WTC11 (cell line): ENCODE measurements at regions not wholly inside any gene's neighbourhood (a gene's known extent, or its start where the extent isn't known, plus 50 kb on each side); places are given as distances from the start of the nearest gene placed in this dataset.

Experiments used
- ATAC-seq: fragments of 200-7000 bp; cut with Tn5 transposase; 2 replicates; pipeline ENCODE4 v1.10.0; 2021; ENCODE audit warnings: mild to moderate bottlenecking, moderate library complexity
- CTCF ChIA-PET: fragments of 300-600 bp; sonication (Branson Sonifier 250); formaldehyde crosslinking; loops from one replicate; lab custom pipeline; 2021; ENCODE audit warnings: antibody characterized with exemption; lab: Charles Lee
- POLR2A ChIA-PET: fragments of 350-600 bp; sonication (Branson Sonifier 250); formaldehyde crosslinking; loops from one replicate; lab custom pipeline; 2021; ENCODE audit warnings: antibody characterized with exemption; lab: Charles Lee
- DNase-seq: peaks from one replicate; pipeline ENCODE4 v3.0.0; 2021; ENCODE audit warnings: low spot score
- H3K27ac Mint-ChIP-seq: 2 replicates; pipeline ENCODE4 v1.8.0; 2021; ENCODE audit warnings: mixed read lengths
- H3K27me3 Mint-ChIP-seq: 2 replicates; pipeline ENCODE4 v1.8.0; 2021; ENCODE audit warnings: low read depth, mild to moderate bottlenecking, moderate library complexity, mixed read lengths
- H3K36me3 Mint-ChIP-seq: 2 replicates; pipeline ENCODE4 v1.8.0; 2021; ENCODE audit warnings: mixed read lengths
- H3K4me1 Mint-ChIP-seq: 2 replicates; pipeline ENCODE4 v1.8.0; 2022; ENCODE audit warnings: mixed read lengths
- H3K4me3 Mint-ChIP-seq: 2 replicates; pipeline ENCODE4 v1.8.0; 2021; ENCODE audit warnings: mild to moderate bottlenecking, moderate library complexity, mixed read lengths
- H3K9me3 Mint-ChIP-seq: 2 replicates; pipeline ENCODE4 v1.8.0; 2021; ENCODE audit warnings: mixed read lengths
- AR ChIP-seq: fragments of 250-450 bp; sonication (Bioruptor Pico); IDR thresholded peaks from 2 replicates; pipeline ENCODE4 v1.9.0; 2021; ENCODE audit warnings: mild to moderate bottlenecking
- CBFB ChIP-seq: sonication (generic); formaldehyde crosslinking; IDR thresholded peaks from 2 replicates; pipeline ENCODE4 v1.8.1; 2022; ENCODE audit warnings: mild to moderate bottlenecking, low read depth, missing genetic modification reagents
- CTCF ChIP-seq: fragments of 200-600 bp; IDR thresholded peaks from 2 replicates; pipeline ENCODE4 v1.8.0; 2022; ENCODE audit warnings: antibody characterized with exemption
- ESRRA ChIP-seq: sonication (generic); formaldehyde crosslinking; IDR thresholded peaks from 2 replicates; pipeline ENCODE4 v1.8.1; 2022; ENCODE audit warnings: mild to moderate bottlenecking, missing genetic modification reagents, borderline replicate concordance
- FOXK1 ChIP-seq: sonication (generic); formaldehyde crosslinking; IDR thresholded peaks from 2 replicates; pipeline ENCODE4 v1.8.0; 2022; ENCODE audit warnings: mild to moderate bottlenecking, moderate library complexity, missing genetic modification reagents
- IRF1 ChIP-seq: sonication (generic); formaldehyde crosslinking; IDR thresholded peaks from 2 replicates; pipeline ENCODE4 v1.8.0; 2023; ENCODE audit warnings: missing genetic modification reagents
- IRF2 ChIP-seq: sonication (generic); formaldehyde crosslinking; IDR thresholded peaks from 2 replicates; pipeline ENCODE4 v1.8.0; 2022; ENCODE audit warnings: low read depth, missing genetic modification reagents, borderline replicate concordance
- MLX ChIP-seq: sonication (generic); formaldehyde crosslinking; IDR thresholded peaks from 2 replicates; pipeline ENCODE4 v1.8.1; 2023; ENCODE audit warnings: mild to moderate bottlenecking, missing genetic modification reagents, moderate library complexity
- MYBL2 ChIP-seq: sonication (generic); formaldehyde crosslinking; IDR thresholded peaks from 2 replicates; pipeline ENCODE4 v1.8.1; 2023; ENCODE audit warnings: mild to moderate bottlenecking, moderate library complexity, missing genetic modification reagents
- NR1H2 ChIP-seq: sonication (generic); formaldehyde crosslinking; IDR thresholded peaks from 2 replicates; pipeline ENCODE4 v1.9.0; 2021; ENCODE audit warnings: mild to moderate bottlenecking, moderate library complexity, missing genetic modification reagents
- NR2C2 ChIP-seq: sonication (generic); formaldehyde crosslinking; IDR thresholded peaks from 2 replicates; pipeline ENCODE4 v1.8.0; 2022; ENCODE audit warnings: mild to moderate bottlenecking, missing genetic modification reagents
- NR3C1 ChIP-seq: sonication (generic); formaldehyde crosslinking; conservative IDR thresholded peaks from 2 replicates; pipeline ENCODE4 v1.8.1; 2023; ENCODE audit warnings: low read depth, mild to moderate bottlenecking, missing genetic modification reagents
- PRDM15 ChIP-seq: sonication (generic); formaldehyde crosslinking; IDR thresholded peaks from 2 replicates; pipeline ENCODE4 v1.8.0; 2022; ENCODE audit warnings: missing genetic modification reagents
- SMAD3 ChIP-seq: sonication (generic); formaldehyde crosslinking; IDR thresholded peaks from 2 replicates; pipeline ENCODE4 v1.8.0; 2022; ENCODE audit warnings: missing genetic modification reagents, mild to moderate bottlenecking, borderline replicate concordance
- TCF7 ChIP-seq: sonication (generic); formaldehyde crosslinking; IDR thresholded peaks from 2 replicates; pipeline ENCODE4 v1.8.0; 2022; ENCODE audit warnings: mild to moderate bottlenecking, low read depth, missing genetic modification reagents, moderate library complexity
- ZMAT4 ChIP-seq: fragments of 250-450 bp; sonication (Bioruptor Pico); IDR thresholded peaks from 2 replicates; pipeline ENCODE4 v1.9.0; 2021; ENCODE audit warnings: mild to moderate bottlenecking
- ZNF219 ChIP-seq: sonication (generic); formaldehyde crosslinking; IDR thresholded peaks from 2 replicates; pipeline ENCODE4 v1.8.0; 2023; ENCODE audit warnings: missing genetic modification reagents, mild to moderate bottlenecking, borderline replicate concordance
- ZNF232 ChIP-seq: sonication (generic); formaldehyde crosslinking; IDR thresholded peaks from 2 replicates; pipeline ENCODE4 v1.8.0; 2022; ENCODE audit warnings: mild to moderate bottlenecking, missing genetic modification reagents
- ZNF532 ChIP-seq: fragments of 250-450 bp; sonication (Bioruptor Pico); IDR thresholded peaks from 2 replicates; pipeline ENCODE4 v1.9.0; 2021; ENCODE audit warnings: mild to moderate bottlenecking, borderline replicate concordance
- ZNF671 ChIP-seq: fragments of 250-450 bp; sonication (Bioruptor Pico); IDR thresholded peaks from 2 replicates; pipeline ENCODE4 v1.8.0; 2021; ENCODE audit warnings: mild to moderate bottlenecking

- peaks cover 14% of the 10 kb centered on the region for H3K36me3 Mint-ChIP-seq
- POLR2A ChIA-PET, result no interaction called here
- peaks cover 19% of the 10 kb centered on the region for H3K9me3 Mint-ChIP-seq
- H3K4me3 Mint-ChIP-seq, result no peak overlapping the region
- no peak for ATAC-seq
- DNase-seq, result no peak
- TF ChIP-seq NR3C1 (CRISPR knock-in tag) (no peak), PRDM15 (CRISPR knock-in tag) (no peak), ZNF232 (CRISPR knock-in tag) (no peak), MLX (CRISPR knock-in tag) (no peak), ZNF532 (CRISPR knock-in tag) (no peak), FOXK1 (CRISPR knock-in tag) (no peak), ZNF671 (CRISPR knock-in tag) (no peak), AR (CRISPR knock-in tag) (no peak), MYBL2 (CRISPR knock-in tag) (no peak), TCF7 (CRISPR knock-in tag) (no peak), IRF1 (CRISPR knock-in tag) (no peak), ZNF219 (CRISPR knock-in tag) (no peak), IRF2 (CRISPR knock-in tag) (no peak), NR2C2 (CRISPR knock-in tag) (no peak), CTCF (no peak), ZMAT4 (CRISPR knock-in tag) (no peak), ESRRA (CRISPR knock-in tag) (no peak), NR1H2 (CRISPR knock-in tag) (no peak), CBFB (no peak), SMAD3 (CRISPR knock-in tag) (no peak)
- no peaks in the 10 kb centered on the region; the same call in 1 of the 2 replicates for H3K27me3 Mint-ChIP-seq
- H3K27ac Mint-ChIP-seq, result no peak overlapping the region
- no peaks in the 10 kb centered on the region for H3K4me1 Mint-ChIP-seq
- CTCF ChIA-PET, result no interaction called here
Measured at GRCh38 chr10:8639486-8640185, 585.1 kb downstream of the GATA3 start.
